GM18907 (cell line): ENCODE measurements at regions not wholly inside any gene's neighbourhood (a gene's known extent, or its start where the extent isn't known, plus 50 kb on each side); places are given as distances from the start of the nearest gene placed in this dataset.

Source experiments
- ATAC-seq: cut with Tn5 transposase; IDR thresholded peaks from one replicate; pipeline ENCODE4 v1.9.1; 2021; ENCODE audit warnings: mild to moderate bottlenecking, moderate library complexity; ENCODE audit not compliant: unreplicated experiment

DNA sequence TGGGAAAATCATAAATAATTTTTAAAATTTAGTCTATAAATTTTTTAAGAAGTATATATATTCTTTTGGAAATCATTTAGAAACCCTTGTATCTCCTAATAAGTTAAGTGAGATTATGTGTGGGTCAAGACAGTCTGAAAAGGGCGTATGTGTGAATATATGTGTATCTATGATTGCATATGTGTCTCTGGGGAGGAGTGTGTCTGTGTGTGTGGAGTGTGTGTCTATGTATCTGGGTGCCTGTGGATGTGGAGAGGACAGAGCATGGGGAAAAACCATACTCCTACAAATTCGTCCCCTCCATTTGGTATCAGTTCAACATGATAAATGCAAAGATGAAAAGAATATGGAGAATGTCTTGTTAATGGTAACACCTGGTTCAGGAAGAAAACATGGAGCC, 342.0 kb upstream of the ACTBL2 start:
- ATAC-seq = no peak

DNA sequence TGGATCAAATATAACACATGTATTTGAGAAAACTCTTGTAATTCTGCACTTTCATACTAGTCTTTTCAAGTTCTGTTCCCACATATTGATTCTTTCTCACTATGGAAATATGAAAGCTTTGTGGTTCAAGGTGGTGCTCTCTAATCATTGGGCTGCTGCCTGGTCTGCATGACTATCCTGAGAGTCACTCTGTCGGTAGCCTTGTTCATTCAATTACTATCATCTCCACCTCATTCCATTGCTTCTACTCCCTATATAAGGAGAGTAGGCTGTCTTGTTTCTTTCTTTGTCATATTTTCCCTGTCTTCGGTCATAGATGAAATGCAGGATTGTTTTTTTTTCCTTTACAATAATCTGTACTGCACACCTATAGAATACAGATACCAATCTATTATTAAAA, 341.4 kb upstream of the ACTBL2 start:
- no peak for ATAC-seq

DNA sequence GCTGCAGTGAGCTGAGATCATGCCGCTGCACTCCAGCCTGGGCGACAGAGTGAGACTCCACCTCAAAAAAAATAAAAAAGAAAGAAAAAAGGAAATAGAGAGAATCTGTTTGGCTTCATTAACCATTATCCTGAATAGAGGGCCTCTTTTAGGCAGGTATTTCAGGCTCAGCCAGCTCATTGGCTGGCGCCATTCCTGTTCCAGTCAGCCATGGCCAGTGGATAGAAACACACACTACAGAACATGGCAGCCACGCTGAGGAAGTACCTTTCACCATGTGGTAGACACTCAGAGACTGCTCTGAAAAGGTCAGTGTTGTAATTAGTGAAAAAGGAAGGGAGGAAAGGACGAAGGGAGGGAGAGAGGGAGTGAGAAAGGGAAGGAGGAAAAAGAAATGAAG, 340.0 kb upstream of the ACTBL2 start:
- ATAC-seq = no peak

DNA sequence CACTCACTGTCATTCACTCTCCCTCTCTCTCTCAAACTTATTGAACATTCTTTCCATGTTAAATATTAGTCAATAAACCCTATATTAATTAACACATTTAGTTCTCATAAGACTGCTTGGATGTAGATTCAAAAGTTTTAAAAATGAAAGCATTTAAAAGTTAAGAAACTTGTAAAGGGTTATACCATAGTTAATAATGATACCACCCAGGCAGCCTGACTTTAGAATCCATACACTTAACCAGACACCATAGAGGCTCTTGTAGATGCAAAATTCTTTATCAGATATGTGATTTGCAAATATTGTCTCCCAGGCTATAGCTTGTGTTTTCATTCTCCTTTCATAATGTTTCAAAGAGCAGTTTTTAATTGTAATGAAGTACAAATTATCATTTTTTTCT, 335.8 kb upstream of the ACTBL2 start:
- ATAC-seq = no peak

DNA sequence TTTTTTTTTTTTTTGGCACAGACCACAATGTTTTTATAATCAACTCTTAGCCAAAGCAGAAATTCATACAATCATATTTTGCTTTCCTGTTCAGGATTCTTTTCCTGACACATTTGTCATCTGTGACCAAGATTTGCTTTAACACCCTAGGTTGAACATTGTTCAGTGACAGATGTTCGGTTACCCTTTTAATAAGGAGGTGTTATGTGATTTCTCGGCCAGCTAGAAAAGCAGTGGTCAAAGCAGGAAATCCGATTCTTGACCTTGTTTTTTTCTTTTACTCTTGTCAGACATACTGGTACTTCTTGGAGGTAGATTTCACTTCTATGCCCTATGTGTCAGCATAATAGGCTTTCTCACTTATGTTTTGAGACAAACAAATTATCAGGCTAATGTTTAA, 335.3 kb upstream of the ACTBL2 start:
- no peak for ATAC-seq

DNA sequence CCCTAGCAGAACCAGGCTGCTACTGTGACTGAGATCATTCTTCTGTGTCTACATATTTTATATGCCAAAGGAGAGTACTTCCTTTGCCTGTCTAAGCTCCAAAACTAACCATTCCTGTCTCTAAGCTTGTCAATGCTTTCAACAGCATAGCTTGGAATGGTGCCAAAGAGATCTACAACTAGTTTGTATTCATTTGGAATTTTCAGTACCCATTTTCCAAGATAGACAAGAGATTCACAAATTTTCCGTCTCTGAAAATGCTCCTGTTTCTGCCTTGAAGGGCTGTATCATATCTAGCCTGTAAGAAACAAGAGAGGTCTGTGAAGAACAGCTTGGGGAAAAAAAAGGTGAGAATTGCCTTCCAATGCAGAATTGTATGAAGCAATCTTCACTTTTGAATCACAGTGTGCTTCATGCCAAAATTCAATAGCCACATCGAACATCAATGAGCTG, 334.4 kb upstream of the ACTBL2 start:
- no peak for ATAC-seq

DNA sequence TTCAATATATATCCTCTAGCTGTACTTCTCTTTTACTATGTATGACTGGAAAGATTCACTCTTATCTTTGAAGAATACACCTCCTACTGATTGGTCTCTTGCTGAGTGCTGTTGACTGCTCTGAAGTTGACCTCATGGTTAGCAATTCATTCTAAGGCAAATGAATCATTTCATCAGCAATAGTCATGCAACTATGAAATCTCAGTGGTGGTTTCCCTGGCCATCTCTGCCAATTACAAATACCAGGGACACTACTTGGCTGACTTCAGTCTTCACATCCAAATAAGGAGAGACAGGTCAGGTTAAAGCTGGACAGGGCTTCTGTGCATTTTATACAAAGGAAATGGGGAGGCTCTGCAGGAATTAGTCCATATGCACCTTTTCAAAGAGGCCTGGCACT, 333.5 kb upstream of the ACTBL2 start:
- no peak for ATAC-seq

DNA sequence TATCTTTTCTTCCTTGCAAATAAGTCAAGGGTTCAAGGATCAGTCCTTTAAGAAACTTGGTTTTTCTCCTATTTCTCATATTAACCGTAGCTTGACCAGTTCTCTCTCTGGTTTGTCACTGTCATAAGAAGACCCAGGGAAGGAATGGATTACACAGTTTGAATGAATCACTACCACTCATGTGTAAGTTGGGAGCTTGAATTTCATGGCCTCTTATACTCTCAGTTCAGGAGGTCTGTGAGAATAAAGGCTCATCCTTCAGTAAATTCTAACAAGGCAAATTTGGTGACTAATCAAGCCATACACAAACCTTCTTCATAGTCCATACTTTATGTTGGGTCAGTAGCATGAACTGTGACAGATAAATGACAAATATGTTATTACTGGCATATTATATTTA, 323.1 kb upstream of the ACTBL2 start:
- no peak for ATAC-seq

DNA sequence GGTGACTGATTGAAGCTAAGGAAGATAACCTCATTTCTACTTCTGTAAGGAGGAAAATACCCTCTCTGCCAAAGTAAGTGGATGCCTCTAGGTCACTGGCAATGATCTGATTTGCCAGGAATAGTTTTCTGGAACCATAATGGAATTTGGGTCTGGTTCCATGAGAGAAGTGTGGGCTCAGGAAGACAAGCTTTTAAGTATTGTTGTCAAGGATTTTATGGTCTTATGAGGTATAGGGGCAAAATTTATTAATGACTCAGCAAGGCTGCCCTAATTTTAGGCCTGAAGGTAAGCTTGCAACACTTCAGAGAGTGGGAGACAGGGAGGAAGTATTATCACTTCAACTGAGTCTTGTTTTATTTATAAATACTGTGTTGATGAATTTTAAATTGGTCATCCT, 322.6 kb upstream of the ACTBL2 start:
- no peak for ATAC-seq

DNA sequence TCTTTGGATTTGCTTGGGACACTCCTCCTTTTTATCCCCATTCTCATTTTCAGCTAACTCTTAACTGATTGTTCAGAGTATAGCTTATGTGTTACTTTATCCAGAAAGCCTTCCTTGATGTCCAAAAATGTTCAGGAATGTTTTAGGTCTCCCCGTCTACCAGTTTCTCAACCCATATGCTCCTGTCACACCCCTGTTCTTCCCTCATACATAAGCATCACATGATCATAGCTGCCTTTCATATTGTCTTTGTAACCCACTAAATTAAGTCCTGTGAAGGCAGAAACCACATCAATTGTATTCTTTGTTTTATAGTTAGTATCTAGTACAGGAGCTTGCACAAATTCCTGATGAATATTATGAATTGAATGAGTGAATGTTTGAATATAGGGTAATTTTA, 321.9 kb upstream of the ACTBL2 start:
- no peak for ATAC-seq

DNA sequence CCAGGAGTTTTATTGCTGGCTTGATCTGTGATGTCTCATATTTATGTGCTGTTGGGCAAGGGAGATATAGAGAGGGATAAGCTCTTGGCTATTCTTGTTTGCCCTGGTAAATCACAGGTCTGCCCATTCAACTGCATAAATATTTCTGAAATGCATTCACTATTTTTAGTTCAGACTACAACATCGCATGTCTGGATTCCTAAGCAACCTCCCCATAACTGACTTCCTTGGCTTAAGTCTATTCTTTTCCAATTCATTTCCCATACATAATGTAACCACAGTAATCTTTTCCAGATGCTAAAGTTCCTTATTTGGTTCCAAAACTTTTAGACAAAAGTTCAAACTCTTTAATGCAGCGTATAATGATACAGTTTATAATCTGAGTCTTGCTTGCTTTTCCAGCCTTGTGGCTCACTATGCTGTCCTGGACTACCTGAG, 321.4 kb upstream of the ACTBL2 start:
- ATAC-seq = no peak

DNA sequence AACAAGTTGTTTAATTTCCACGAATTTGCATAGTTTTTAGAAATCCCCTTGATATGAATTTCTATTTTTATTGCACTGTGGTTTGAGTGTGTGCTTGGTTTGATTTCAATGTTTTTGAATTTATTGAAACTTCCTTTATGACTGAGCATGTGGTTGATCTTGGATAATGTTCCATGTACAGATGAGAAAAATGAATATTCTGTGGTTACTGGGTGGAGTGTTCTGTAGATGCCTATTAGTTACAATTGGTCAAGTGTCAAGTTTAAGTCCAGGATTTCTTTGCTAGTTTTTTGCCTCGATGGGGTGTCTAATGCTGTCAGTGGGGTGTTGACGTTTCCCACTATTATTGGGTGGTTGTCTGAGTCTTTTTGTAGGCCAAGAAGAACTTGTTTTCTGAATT, 319.5 kb upstream of the ACTBL2 start:
- ATAC-seq = no peak

DNA sequence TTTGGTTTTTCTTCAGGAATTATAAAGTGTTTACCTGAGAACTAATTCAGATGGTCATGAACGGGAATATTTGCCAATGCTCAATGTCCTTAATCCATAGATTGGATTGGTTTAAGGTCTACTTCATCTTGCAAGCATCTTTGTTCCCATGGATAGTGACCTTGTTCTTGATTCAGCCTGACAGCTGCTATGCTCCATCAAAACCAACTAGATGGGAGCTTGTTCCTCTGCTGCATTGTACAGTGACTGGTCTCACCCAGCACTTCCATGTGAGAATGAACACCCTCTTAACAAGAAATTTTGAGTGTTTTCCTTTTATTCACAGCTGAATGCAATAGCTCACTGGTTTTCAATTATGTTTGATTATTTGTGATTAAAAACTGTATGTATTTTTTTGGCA, 312.6 kb upstream of the ACTBL2 start:
- ATAC-seq = no peak

DNA sequence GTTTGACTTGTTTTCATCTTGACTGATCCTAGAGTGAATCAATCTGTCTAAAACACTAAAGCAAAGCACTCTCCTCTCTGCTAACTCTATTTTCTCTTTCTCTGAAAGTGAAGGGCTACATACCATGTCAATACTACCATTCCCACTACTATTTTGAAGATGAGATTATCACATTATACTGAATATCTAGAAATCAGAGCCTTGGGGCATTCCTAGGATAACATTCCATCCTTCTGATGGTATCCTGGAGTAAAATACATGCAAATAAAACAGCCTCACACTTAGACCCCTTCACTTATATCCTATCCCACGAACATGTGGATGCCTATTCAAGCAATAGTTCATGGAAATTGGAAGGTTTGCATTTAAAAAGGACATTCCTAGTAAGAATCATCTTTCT, 309.3 kb upstream of the ACTBL2 start:
- no peak for ATAC-seq

DNA sequence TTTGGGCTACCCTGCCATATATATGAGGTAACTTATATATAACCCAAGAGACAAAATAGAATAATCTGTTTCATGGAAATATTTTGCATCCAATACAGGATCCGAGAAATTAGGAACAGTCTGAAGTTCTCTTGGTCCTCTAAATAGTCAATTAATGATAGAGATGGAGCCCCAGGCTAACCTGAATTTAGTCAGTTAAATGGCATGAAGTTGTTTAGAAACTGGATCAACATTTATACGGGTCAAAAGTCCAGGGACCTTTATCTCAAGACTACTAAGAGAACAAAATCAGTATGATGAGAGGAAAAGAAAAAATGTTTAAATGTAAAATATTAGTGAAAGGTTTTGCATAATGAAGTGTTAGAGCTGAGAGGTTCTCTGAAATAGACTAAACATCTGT, 303.3 kb upstream of the ACTBL2 start:
- ATAC-seq = no peak

DNA sequence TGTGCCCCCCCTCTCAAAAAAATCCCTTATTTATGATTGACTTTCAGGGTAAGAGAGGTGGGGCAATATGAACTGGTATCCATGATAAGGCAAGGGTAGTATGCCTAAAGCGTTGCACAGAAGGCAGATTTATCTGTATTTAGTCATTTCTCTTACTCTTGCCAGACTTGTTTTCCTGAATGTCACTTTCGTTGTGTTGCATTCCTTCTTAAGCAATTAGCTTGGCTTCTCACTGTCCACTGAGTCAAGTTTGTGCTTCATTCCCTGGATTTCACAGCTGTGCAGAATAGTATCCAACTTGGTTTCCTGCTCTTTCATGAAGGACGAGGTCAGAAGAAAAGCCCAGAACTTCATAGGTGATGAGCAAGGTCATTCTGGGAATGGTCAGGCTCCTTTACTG, 301.5 kb upstream of the ACTBL2 start:
- ATAC-seq = no peak

DNA sequence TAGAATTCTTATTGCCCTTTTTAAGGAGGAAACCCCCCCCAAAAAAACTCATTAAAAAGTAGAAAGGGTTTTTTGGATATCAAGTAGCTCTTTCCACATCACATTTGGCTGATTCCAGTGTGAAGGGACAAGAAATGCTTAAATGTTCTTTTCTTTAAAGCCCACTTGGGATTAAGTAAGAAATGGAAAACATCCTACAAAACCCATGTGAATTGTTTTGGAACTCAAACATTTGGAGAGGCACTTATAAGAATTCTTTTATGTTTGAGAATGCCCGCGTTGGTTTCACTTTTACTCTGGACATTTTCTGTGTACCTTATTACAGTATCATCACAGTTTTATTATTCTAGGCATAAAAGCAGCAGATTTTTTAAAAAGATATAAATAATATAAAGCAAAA, 301.1 kb upstream of the ACTBL2 start:
- ATAC-seq = no peak

DNA sequence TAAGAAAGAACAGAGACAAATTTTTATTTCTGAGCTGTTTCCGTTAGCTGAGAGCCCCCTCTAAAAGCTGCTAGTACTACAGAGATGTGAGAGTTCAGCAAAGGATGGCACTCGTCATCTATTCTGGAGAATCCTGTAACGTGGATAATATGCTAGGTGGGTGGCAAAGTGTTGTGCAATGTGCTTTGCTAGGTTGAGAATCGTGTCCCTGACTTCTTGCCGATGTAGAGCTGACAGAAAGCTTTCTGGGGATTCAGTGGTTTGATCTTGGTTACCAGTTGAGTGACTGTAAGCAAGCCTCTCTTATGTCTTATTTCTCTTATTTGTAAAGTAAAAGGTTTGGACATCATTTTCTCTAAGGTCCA, 298.3 kb upstream of the ACTBL2 start:
- no peak for ATAC-seq

DNA sequence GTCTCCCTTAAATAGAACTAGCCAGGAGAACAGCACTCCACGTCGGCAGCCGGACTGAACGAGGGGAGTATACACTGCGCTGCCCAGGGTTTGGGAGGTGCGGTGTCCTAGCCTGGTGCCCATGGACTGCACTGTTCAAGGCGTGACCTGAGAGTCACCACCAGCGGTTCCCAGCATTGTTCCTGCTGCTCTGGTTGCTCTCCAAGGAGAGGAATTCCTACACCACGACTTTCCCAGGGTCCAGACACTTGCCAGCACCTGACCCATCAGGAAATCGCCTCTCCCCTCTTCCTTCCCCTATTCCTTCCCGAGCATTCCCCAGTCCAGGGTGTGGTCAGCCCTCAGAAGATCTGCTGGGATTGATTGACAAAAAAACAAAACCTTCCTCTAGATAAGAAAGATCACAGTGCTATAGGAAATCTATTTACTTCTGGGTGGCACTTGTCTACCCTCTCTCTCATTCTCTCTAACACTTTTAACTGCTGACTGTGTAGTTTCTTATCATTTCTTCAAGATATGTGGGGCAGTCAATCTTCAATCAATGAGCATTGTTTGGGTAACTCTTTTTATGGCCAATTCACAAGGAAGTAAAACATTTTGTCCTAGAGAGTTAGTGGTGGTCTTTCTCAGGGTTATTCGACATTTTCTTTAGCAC, 297.8 kb upstream of the ACTBL2 start:
- ATAC-seq = no peak

DNA sequence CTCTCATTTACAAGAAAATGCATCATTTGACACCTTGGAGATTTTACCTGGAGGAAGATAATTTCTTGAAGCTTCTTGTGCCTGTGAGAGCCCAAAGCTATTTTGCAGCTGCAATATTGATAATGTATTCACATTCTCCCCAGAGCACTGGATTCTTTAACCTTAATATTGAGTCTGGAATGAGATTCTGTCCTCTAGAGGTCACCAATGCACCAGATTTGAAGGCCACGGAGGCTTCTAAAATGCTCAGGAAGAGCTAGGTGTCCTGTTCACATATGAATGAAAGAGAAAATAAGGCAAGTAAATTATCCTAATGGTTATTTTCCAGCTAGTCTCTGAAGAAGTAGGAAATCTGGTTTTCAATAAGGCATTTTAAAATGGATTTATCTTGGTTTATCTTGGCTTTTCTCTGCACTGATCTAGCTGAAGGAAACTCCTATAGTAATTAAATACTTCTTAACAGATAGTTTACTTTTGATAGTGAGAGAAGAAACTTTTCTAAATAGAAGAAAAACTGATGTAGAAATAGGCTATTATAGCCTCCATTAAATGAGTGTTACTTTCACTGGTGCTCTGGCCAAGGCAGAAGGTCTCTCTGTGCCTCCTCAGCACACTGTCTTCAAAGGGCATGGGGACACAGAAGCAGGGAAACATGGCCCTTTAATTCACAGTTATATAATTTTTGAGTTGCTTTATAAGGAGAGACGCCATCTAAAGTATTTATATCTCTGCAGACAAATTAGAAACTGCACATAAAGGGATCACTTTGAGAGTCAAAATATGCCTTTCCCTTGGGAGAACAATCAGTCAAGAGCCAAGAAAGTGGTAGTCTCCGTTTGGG, 297.0 kb upstream of the ACTBL2 start:
- peak; percentile 69 for ATAC-seq

DNA sequence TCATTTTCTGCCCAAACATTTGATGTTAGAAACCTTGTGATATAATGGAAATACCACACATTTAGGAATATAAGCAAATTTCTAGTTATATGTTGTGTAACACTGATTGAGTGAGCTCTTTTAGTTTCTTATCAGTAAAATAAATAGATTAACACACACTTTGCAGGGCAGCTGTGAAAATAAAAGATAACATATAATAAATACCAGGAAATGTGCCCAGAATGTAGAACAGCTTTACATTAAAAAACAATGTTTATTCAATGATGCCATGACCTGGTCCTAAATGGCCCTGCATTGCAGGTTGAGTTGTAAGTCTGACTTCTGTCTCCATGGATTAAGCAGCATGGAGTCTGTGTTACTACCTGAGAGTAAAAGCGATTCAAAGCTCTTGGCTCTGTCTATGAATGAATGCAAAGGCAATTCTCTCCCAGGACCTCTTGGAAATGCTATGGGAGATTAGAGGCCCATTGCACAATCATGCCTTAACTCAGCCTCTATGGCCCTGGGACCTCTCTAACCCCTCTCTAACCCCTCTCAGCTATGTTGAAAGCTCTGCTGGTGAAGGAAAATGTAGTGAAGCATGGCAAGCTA, 296.0 kb upstream of the ACTBL2 start:
- no peak for ATAC-seq

DNA sequence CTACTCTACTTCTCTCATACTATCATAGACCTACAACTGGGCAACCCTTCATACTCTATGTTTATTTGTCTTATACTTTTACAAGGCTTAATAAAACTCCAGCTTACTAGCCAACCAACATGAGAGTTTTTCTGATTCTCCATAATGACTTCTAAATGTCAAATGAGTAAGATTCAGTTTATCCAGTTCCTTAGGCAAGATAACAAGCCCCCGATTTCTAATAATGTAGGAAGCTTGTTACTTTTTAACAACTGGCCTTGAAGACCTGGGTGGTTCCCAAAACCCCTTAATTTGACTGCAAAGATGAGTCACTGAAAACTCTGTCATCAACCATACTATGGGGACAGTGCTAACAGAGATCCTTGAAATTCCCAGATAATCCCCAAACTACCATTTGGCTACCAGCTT, 294.6 kb upstream of the ACTBL2 start:
- ATAC-seq = no peak
